Naive thymus-derived CD8-positive, alpha-beta T cell (primary cell): ENCODE measurements at regions not wholly inside any gene's neighbourhood (a gene's known extent, or its start where the extent isn't known, plus 50 kb on each side); places are given as distances from the start of the nearest gene placed in this dataset.

Experiments
- ATAC-seq, 2 donors: fragments of 150-1000 bp; cut with Tn5 transposase in 1 of 2; sonication (Bioruptor Pico), chemical (Tn5 transposase) in 1 of 2; 1 replicate in 1 of 2; 2 replicates in 1 of 2; pipeline ENCODE4 v1.10.0; 2021; ENCODE audit warnings: mild to moderate bottlenecking in 2 of 2, moderate library complexity in 2 of 2
- POLR2A ChIA-PET: fragments of 350-600 bp; sonication (Branson Sonifier 250); formaldehyde crosslinking; loops from one replicate; lab custom pipeline; 2021; ENCODE audit warnings: antibody characterized with exemption; lab: Charles Lee
- DNase-seq, 10 donors: peaks; one replicate each; pipeline versions ENCODE4 v3.0.0 to v3.0.0-alpha.2; 2020 to 2022
- H3K27ac Mint-ChIP-seq, 10 donors: one replicate each; pipeline ENCODE4 v1.8.0; 2020 to 2022; ENCODE audit warnings: mild to moderate bottlenecking in 10 of 10, mixed read lengths in 10 of 10, moderate library complexity in 4 of 10, inconsistent platforms in 1 of 10
- H3K27me3 Mint-ChIP-seq, 5 donors: one replicate each; pipeline ENCODE4 v1.8.0; 2021 to 2022; ENCODE audit warnings: mixed read lengths in 5 of 5
- H3K36me3 Mint-ChIP-seq, 3 donors: one replicate each; pipeline ENCODE4 v1.8.0; 2020 to 2022; ENCODE audit warnings: mixed read lengths in 3 of 3, mild to moderate bottlenecking in 2 of 3, inconsistent platforms in 1 of 3
- H3K4me1 Mint-ChIP-seq, 4 donors: one replicate each; pipeline ENCODE4 v1.8.0; 2021 to 2022; ENCODE audit warnings: mixed read lengths in 4 of 4
- H3K4me3 Mint-ChIP-seq, 10 donors: one replicate each; pipeline ENCODE4 v1.8.0; 2020 to 2022; ENCODE audit warnings: mild to moderate bottlenecking in 10 of 10, mixed read lengths in 10 of 10, moderate library complexity in 6 of 10, inconsistent platforms in 1 of 10
- H3K9me3 Mint-ChIP-seq, 9 donors: one replicate each; pipeline ENCODE4 v1.8.0; 2020 to 2022; ENCODE audit warnings: mixed read lengths in 9 of 9, mild to moderate bottlenecking in 3 of 9, inconsistent platforms in 1 of 9, moderate library complexity in 1 of 9

GRCh38 chr21:26717146-26717739, 128.0 kb downstream of the ADAMTS1 start:
- Mint-ChIP-seq H3K27ac (no peak overlapping the region), H3K36me3 (no peaks in the 10 kb centered on the region)

DNA sequence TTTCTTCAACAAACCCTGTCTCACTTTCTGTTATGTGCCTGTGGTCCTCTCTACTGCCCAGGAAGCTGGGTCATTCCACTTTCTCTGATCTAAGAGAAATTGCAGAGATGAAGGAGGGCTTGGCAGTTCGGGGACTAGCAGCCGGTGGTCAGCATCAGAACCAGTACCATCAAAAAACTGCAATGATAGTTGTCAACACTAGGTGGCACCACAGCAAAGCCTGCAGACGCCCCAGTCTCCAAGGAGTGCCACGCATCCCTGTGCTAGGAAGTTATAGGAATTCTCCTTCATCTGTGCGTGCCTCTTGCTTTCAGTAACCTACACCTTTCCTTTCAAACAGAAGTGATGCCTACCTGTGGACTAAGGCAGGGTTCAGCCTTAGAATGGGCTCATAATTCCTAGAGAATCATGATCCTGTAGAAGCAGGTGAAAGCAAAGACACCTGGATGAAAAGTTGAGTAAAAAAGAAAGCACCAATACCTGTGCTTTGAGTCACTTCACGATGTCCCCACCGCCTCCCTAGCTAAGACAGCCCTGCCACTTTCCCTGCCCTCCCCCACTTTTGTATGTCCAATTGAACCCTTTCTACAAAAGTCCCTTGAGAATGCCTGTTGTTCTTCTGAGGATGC, 129.2 kb downstream of the ADAMTS1 start:
- no peaks in the 10 kb centered on the region for H3K4me1 Mint-ChIP-seq
- H3K36me3 Mint-ChIP-seq: no peaks in the 10 kb centered on the region
- no peak overlapping the region for H3K27ac Mint-ChIP-seq
- ATAC-seq (no peak), DNase-seq (peak in 2 of 10 donors; percentile 6 to 10)
- H3K9me3 Mint-ChIP-seq: no peaks in the 10 kb centered on the region
- no peak overlapping the region for H3K4me3 Mint-ChIP-seq
- peaks cover 5 to 14% (median 11%) of the 10 kb centered on the region in 5 donors for H3K27me3 Mint-ChIP-seq
- POLR2A ChIA-PET: no interaction called here

More at GRCh38 chr21:26717146-26717739, 128.0 kb downstream of the ADAMTS1 start:
- POLR2A ChIA-PET: interaction anchor here (0.6 kb wide), 1 partner anchor 1080 kb away, joined by 3 read pairs; no protein-coding TSS in a partner anchor
- Mint-ChIP-seq H3K4me3 (no peak overlapping the region), H3K27me3 (peaks cover 5 to 14% (median 11%) of the 10 kb centered on the region in 5 donors), H3K9me3 (no peaks in the 10 kb centered on the region), H3K4me1 (no peaks in the 10 kb centered on the region)
- ATAC-seq (no peak), DNase-seq (peak in 3 of 10 donors; percentile 8 to 30 (median 14))

- Mint-ChIP-seq H3K27ac (no peak overlapping the region), H3K4me3 (no peak overlapping the region), H3K36me3 (no peaks in the 10 kb centered on the region), H3K4me1 (no peaks in the 10 kb centered on the region), H3K9me3 (no peaks in the 10 kb centered on the region), H3K27me3 (peaks cover 5 to 14% (median 11%) of the 10 kb centered on the region in 5 donors)
- DNase-seq (no peak), ATAC-seq (no peak)
- POLR2A ChIA-PET: no interaction called here
Observed at GRCh38 chr21:26715116-26715515, 130.1 kb downstream of the ADAMTS1 start.

GRCh38 chr21:26710155-26710554, 135.1 kb downstream of the ADAMTS1 start:
- Mint-ChIP-seq H3K27ac (no peak overlapping the region), H3K36me3 (no peaks in the 10 kb centered on the region), H3K4me1 (no peaks in the 10 kb centered on the region), H3K9me3 (no peaks in the 10 kb centered on the region), H3K4me3 (no peak overlapping the region), H3K27me3 (peaks cover 3 to 9% (median 5%) of the 10 kb centered on the region in 5 donors)
- ATAC-seq (no peak), DNase-seq (no peak)
- POLR2A ChIA-PET: no interaction called here

GRCh38 chr21:26709090-26709489, 136.0 kb upstream of the CYYR1 start:
- Mint-ChIP-seq H3K36me3 (no peaks in the 10 kb centered on the region), H3K4me1 (no peaks in the 10 kb centered on the region), H3K9me3 (no peaks in the 10 kb centered on the region), H3K27me3 (peaks cover 0 to 3% (median 0%) of the 10 kb centered on the region in 5 donors), H3K4me3 (no peak overlapping the region), H3K27ac (no peak overlapping the region)
- DNase-seq: no peak
- POLR2A ChIA-PET: no interaction called here
- no peak for ATAC-seq

DNA sequence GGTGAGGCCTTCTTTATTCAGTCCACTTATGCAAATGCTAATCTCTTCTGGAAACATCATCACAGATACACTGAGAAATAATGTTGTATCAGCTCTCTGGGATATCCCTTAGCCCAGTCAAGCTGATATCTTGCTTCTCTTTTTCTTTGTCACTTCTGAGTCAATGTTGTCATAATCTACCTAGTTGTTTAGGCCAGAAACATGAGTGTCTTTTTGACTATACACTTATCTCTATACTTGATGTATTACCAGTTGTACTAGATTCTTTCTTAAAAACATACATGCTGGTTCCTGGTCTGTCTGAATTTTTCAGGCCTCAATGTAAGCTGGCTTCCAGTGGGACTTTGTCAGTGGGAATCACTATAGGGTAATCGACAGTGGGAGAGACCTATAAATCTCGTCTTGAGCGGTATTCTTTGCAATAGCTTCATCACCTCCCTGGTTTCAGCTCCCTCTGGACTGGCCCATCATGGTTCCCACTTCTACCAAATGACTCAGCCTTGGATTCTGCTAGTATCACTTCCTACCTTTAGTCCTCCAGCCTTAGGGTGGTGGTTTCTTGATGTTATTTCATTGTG, 135.2 kb upstream of the CYYR1 start:
- ATAC-seq (no peak), DNase-seq (no peak)
- Mint-ChIP-seq H3K9me3 (no peaks in the 10 kb centered on the region), H3K4me1 (no peaks in the 10 kb centered on the region), H3K27ac (no peak overlapping the region), H3K36me3 (no peaks in the 10 kb centered on the region), H3K27me3 (peaks cover 0 to 3% (median 0%) of the 10 kb centered on the region in 5 donors), H3K4me3 (no peak overlapping the region)
- POLR2A ChIA-PET: no interaction called here

DNA sequence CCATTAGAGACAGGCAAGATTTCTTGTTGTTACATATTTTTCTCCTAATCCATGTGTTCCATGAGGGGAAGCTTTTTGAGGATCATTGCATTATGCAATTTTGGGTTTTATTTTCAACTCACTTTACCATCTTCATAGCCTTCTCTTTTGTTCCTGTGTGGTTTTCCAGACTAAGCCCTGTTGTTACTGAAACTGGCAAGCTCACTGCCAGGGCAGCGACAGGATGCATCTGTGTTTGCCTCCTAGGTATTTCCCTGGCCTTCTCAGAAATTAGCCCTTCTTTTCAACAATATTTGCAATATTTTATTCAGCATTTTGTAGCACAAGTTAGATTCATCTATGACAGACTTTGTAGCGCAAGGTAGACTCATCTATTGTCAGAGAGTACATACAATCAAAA, 134.2 kb upstream of the CYYR1 start:
- POLR2A ChIA-PET: no interaction called here
- Mint-ChIP-seq H3K4me1 (no peaks in the 10 kb centered on the region), H3K4me3 (no peak overlapping the region), H3K36me3 (no peaks in the 10 kb centered on the region), H3K27ac (no peak overlapping the region), H3K27me3 (peaks cover 0 to 4% (median 0%) of the 10 kb centered on the region in 5 donors), H3K9me3 (no peaks in the 10 kb centered on the region)
- no peak for ATAC-seq
- no peak for DNase-seq

DNA sequence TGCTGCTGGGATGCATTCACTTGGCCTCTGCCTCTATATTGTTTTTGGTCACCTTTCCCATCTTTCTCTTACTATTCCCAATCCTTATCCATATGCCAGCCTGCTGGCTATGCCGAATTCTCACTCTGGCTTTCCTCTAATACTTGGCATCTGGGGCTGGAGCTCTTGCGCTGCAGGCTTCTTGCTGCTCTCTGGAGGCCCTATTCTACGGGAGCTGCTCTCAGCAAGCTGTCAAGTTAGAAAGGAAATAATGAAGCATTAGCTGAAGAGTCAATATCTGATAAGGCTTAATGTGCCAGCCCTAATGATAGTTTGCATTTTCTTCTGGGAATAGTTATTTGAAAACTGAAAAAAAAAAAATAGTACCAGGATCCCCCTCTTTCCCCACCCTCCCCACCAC, 125.3 kb upstream of the CYYR1 start:
- H3K4me3 Mint-ChIP-seq: no peak overlapping the region
- H3K36me3 Mint-ChIP-seq: no peaks in the 10 kb centered on the region
- H3K27ac Mint-ChIP-seq: no peak overlapping the region
- ATAC-seq (no peak), DNase-seq (no peak)
- H3K9me3 Mint-ChIP-seq: no peaks in the 10 kb centered on the region
- POLR2A ChIA-PET: no interaction called here
- H3K27me3 Mint-ChIP-seq: peaks cover 3 to 16% (median 7%) of the 10 kb centered on the region in 5 donors
- H3K4me1 Mint-ChIP-seq: no peaks in the 10 kb centered on the region

- H3K9me3 Mint-ChIP-seq: peaks cover 0 to 10% (median 6%) of the 10 kb centered on the region in 9 donors
- no peak overlapping the region for H3K27ac Mint-ChIP-seq
- POLR2A ChIA-PET: no interaction called here
- ATAC-seq: no peak
- H3K4me3 Mint-ChIP-seq: no peak overlapping the region
- no peaks in the 10 kb centered on the region for H3K36me3 Mint-ChIP-seq
- H3K4me1 Mint-ChIP-seq: peaks cover 0 to 2% (median 1%) of the 10 kb centered on the region in 4 donors
- no peak for DNase-seq
- peaks cover 4 to 11% (median 10%) of the 10 kb centered on the region in 5 donors for H3K27me3 Mint-ChIP-seq
Observed at GRCh38 chr21:26691416-26691815, 118.3 kb upstream of the CYYR1 start.

GRCh38 chr21:26686705-26687104, 113.6 kb upstream of the CYYR1 start:
- DNase-seq (no peak), ATAC-seq (no peak)
- Mint-ChIP-seq H3K4me1 (peaks cover 2 to 7% (median 6%) of the 10 kb centered on the region in 4 donors), H3K27me3 (peaks cover 0 to 4% (median 0%) of the 10 kb centered on the region in 5 donors), H3K4me3 (no peak overlapping the region), H3K36me3 (peaks cover 0 to 1% (median 0%) of the 10 kb centered on the region in 3 donors), H3K27ac (no peak overlapping the region), H3K9me3 (peaks cover 0 to 14% (median 8%) of the 10 kb centered on the region in 9 donors)
- POLR2A ChIA-PET: no interaction called here

GRCh38 chr21:26686278-26686677, 113.2 kb upstream of the CYYR1 start:
- Mint-ChIP-seq H3K4me3 (peak overlapping the region in 9 of 10 donors; percentile 4 to 62 (median 32)), H3K27me3 (peaks cover 0 to 4% (median 0%) of the 10 kb centered on the region in 5 donors), H3K4me1 (peaks cover 2 to 7% (median 6%) of the 10 kb centered on the region in 4 donors), H3K36me3 (peaks cover 0 to 1% (median 0%) of the 10 kb centered on the region in 3 donors), H3K27ac (peak overlapping the region; percentile 8 to 91 (median 56)), H3K9me3 (peaks cover 0 to 14% (median 8%) of the 10 kb centered on the region in 9 donors)
- DNase-seq (peak in 8 of 10 donors; percentile 2 to 73 (median 10)), ATAC-seq (peak; percentile 69 to 75)
- POLR2A ChIA-PET: no interaction called here

- peaks cover 0 to 4% (median 0%) of the 10 kb centered on the region in 5 donors for H3K27me3 Mint-ChIP-seq
- POLR2A ChIA-PET: no interaction called here
- H3K4me1 Mint-ChIP-seq: peaks cover 2 to 7% (median 6%) of the 10 kb centered on the region in 4 donors
- ATAC-seq (no peak), DNase-seq (no peak)
- H3K36me3 Mint-ChIP-seq: peaks cover 0 to 1% (median 0%) of the 10 kb centered on the region in 3 donors
- H3K27ac Mint-ChIP-seq: no peak overlapping the region
- no peak overlapping the region for H3K4me3 Mint-ChIP-seq
- peaks cover 0 to 11% (median 2%) of the 10 kb centered on the region in 9 donors for H3K9me3 Mint-ChIP-seq
Observed at GRCh38 chr21:26684889-26685288, 111.8 kb upstream of the CYYR1 start.

DNA sequence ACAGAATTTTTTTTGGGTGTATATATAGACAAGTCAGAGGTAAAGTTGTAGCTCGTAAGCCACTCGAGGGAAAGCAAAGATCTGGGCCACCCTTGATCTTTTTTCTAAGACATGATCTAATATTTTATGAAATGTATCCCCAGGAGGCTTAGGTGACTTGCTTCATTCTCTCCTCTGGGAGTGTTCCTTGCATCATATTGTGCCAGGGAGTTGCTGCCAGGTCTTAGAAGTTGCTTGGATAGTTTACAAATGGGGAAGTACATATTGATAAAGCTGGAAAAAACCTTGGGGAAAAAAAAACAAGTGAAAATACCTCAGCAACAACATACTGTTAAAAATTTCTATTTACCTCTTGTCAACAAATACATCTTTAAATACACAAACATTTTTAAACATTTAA, 110.9 kb upstream of the CYYR1 start:
- H3K9me3 Mint-ChIP-seq: peaks cover 0 to 11% (median 0%) of the 10 kb centered on the region in 9 donors
- no peak for ATAC-seq
- peaks cover 0 to 4% (median 0%) of the 10 kb centered on the region in 5 donors for H3K27me3 Mint-ChIP-seq
- POLR2A ChIA-PET: no interaction called here
- peaks cover 0 to 1% (median 0%) of the 10 kb centered on the region in 3 donors for H3K36me3 Mint-ChIP-seq
- no peak overlapping the region for H3K27ac Mint-ChIP-seq
- DNase-seq: no peak
- peaks cover 2 to 7% (median 6%) of the 10 kb centered on the region in 4 donors for H3K4me1 Mint-ChIP-seq
- H3K4me3 Mint-ChIP-seq: no peak overlapping the region
